ENCODE measurements at regions not wholly inside any gene's neighbourhood (a gene's known extent, or its start where the extent isn't known, plus 50 kb on each side); places are given as distances from the start of the nearest gene placed in this dataset.

DNA sequence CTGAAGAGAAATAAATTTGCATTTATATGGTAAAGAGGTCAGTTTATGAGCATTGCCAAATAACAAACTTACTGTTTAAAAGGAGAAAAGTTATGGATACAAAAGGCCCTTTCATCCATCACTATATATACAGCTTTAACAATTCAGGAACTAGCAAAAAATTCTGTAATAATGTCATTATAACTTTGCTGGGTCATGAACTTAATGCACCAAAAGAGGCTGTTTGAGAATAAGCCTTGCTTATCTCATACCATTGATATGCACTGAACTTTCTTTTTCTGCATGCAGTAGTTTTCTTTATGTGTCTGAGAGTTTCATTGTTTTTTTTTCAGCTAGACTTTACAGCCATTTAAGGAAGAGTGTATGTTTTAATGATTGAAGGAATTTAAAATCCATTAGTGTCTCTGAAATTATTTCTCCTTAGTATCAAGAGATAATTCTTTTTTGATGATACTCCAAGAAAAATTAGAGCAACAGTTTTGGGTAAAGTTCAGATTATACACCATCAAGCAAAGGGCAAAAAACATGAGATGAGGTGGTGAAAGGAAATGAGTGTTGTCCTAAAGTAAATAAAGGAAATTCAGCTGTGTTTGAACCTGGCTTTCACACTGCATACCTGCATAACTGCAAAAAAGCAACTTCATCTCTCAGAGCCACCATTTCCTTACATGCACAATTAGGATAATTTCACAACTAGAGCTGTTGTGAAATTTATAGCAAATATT is 188.2 kb upstream of the ANO3 start:
- DNase-seq (ENCODE audit: low read depth): no peak
- TF ChIP-seq, protein P1, sequence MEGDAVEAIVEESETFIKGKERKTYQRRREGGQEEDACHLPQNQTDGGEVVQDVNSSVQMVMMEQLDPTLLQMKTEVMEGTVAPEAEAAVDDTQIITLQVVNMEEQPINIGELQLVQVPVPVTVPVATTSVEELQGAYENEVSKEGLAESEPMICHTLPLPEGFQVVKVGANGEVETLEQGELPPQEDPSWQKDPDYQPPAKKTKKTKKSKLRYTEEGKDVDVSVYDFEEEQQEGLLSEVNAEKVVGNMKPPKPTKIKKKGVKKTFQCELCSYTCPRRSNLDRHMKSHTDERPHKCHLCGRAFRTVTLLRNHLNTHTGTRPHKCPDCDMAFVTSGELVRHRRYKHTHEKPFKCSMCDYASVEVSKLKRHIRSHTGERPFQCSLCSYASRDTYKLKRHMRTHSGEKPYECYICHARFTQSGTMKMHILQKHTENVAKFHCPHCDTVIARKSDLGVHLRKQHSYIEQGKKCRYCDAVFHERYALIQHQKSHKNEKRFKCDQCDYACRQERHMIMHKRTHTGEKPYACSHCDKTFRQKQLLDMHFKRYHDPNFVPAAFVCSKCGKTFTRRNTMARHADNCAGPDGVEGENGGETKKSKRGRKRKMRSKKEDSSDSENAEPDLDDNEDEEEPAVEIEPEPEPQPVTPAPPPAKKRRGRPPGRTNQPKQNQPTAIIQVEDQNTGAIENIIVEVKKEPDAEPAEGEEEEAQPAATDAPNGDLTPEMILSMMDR (conservative IDR thresholded peaks at IDR 0.05; ENCODE audit: low read depth, low read length): no peak
- H3K4me3 ChIP-seq (ENCODE audit: low read length): no peak overlapping the region

DNA sequence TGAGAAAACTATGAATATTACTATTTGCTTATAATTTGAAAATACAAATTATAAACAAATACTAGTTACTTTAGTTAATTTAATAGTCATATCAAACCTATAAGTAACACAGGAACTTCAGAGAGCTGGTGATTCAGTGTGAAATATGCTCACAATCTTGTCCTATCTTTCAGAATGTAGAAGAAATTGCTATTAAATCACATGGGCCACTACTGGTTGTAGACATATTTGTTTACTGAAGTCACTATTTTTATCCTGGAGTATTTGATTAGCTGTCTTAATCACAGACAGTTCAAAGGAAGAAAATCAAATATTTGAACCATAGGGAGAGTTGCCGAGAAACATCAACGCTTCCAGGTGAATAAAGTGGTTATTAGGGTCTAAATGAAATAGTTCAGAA is 187.6 kb upstream of the ANO3 start:
- DNase-seq (ENCODE audit: low read depth): no peak
- H3K4me3 ChIP-seq (ENCODE audit: low read length): no peak overlapping the region
- TF ChIP-seq, protein P1 (conservative IDR thresholded peaks at IDR 0.05; ENCODE audit: low read depth, low read length): no peak

DNA sequence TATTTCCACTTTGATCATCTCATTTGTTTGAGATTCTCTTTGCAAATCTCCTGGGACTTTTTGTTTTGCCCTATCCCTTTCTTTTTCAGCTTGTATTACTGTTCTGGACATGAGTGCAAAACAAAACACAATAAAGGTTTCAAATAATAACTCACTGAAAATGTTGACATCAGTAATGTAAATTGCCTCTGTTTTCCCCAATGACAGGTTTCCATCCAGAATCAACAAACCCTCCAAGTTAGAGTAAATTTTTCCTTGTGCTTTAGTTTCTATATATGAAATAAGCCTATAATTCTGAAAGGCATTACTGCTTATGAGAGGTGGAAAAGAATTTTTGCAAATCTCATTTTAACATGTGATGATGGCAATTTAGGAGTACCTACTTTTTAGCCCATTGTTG is 187.0 kb upstream of the ANO3 start:
- DNase-seq (ENCODE audit: low read depth): no peak
- no peak overlapping the region for H3K4me3 ChIP-seq (ENCODE audit: low read length)
- TF ChIP-seq, protein P1 (conservative IDR thresholded peaks at IDR 0.05; ENCODE audit: low read depth, low read length): no peak

DNA sequence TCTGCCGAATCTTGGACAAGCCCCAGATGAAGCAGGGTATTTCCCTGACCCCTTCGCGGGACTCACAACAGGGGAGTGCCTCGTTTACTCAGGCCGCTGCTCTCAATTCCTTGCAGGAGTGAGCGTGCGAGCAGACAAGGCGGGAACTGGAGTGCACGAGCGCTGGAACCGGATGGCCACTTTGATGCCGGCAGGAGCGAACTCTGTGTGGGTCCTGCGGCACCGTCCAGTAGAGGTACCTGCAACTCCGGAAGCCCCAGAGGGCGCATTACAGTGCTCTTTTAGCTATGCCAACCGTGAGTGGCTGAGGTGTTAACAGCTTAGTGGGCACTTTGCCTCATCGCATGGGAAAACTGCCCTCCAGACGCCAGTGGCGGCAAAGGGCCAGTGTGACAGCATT is 182.3 kb upstream of the ANO3 start:
- DNase-seq (ENCODE audit: low read depth): no peak
- no peak overlapping the region for H3K4me3 ChIP-seq (ENCODE audit: low read length)
- TF ChIP-seq, protein P1 (conservative IDR thresholded peaks at IDR 0.05; ENCODE audit: low read depth, low read length): no peak

DNA sequence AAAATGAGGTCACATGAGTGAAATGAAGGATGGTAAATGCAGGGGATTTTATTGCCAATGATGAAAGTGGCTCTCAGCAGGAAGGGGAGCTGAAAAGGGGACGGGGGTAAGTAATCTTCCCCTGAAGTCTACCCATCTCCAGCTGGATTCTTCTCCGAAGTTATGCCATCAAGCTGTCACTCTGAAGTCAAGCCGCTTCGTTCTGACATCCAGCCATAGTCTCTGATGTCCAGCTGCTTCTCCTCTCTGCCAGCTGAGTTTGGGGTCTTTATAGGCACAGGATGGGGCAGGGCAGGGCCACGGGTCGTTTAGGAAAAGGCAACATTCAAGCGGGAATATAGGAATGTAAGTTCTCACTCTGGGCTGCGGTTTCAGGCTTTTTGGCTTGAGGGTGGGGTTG is 181.9 kb upstream of the ANO3 start:
- DNase-seq (ENCODE audit: low read depth): no peak
- TF ChIP-seq, protein P1 (conservative IDR thresholded peaks at IDR 0.05; ENCODE audit: low read depth, low read length): no peak
- no peak overlapping the region for H3K4me3 ChIP-seq (ENCODE audit: low read length)

DNA sequence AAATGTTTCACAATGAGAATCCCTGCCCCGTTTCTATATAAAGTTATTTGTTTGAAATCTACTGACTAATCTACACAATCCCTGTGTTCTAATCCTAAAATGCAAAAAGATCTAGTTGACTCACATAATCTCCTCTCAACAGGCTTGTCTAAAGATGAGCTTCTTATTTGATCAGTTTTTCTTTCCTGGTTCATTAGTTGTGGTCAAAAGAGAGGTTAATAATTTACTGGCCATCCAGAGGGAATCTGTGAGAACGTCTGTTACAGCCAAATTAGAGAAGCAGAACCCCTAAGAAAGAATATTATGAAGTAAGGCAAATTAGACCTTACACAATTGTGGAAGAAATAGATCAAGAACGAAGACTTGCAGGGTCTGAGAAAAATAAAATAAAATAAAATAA is 173.7 kb upstream of the ANO3 start:
- H3K4me3 ChIP-seq (ENCODE audit: low read length): no peak overlapping the region
- DNase-seq (ENCODE audit: low read depth): no peak
- TF ChIP-seq, protein P1 (conservative IDR thresholded peaks at IDR 0.05; ENCODE audit: low read depth, low read length): no peak

DNA sequence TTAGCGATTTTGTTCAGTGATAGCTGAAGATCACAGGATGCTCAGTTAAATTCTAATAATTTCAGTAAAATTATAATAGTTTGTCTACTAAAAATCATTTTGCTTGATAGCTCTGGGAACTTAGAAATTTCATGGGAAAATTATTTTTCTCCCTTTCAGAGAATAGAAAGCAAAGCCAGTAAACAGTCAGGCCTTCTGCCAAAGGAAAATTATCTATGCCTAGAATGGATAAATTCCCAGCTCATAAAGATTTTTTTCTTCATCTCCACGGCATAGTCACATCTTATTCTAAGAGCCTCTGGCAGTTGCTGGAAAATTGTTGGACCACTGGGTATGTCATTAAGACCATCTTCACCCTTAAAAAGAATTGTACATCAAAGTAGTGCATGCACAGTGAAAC is 169.6 kb upstream of the ANO3 start:
- no peak for DNase-seq (ENCODE audit: low read depth)
- TF ChIP-seq, protein P1 (conservative IDR thresholded peaks at IDR 0.05; ENCODE audit: low read depth, low read length): no peak
- H3K4me3 ChIP-seq (ENCODE audit: low read length): no peak overlapping the region

Data from retinal pigment epithelial cell (primary cell).